AML-193 (cell line): ENCODE measurements at regions not wholly inside any gene's neighbourhood (a gene's known extent, or its start where the extent isn't known, plus 50 kb on each side); places are given as distances from the start of the nearest gene placed in this dataset.
"Not testable (repeated sequence)": the region's sequence is repeated elsewhere in the genome, so short reads cannot be mapped to it uniquely, and the experiment has no call there.

Experiments
- DNase-seq, 2 experiments: peaks; one replicate each; lab custom pipeline; 2025; lab: John Stamatoyannopoulos, UW

DNA sequence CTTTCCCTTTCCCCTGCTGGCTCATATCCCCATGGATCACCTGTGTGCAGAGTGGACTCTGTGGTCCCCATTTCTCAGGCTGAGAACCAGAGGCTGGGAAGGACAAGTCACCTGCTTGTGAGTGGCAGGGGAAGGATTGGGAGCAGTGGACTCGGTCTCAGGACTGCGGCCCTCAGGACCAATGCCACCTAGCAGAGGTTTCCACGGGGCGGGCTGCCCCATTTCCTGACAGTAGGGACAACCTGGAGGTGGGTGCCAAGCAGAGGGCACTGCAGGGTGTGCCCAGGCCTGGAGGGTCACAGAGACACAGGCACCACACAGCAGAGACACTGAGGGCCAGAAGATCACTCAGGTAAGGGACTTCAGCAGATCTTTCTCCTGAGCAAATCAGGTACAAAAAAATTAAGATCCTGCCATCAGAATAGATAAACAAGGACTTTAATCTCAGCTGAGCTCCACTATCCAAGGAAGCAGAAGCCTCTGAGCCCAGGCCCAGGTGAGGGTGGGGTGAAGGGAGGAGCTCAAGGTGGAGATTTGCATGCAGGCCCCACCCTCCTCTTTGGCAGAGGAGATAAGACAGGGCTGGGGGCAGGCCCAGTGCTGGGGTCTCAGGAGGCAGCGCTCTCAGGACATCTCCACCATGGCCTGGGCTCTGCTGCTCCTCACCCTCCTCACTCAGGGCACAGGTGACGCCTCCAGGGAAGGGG lies 113.8 kb downstream of the GGTLC2 start:
- DNase-seq, result not testable (repeated sequence)

DNA sequence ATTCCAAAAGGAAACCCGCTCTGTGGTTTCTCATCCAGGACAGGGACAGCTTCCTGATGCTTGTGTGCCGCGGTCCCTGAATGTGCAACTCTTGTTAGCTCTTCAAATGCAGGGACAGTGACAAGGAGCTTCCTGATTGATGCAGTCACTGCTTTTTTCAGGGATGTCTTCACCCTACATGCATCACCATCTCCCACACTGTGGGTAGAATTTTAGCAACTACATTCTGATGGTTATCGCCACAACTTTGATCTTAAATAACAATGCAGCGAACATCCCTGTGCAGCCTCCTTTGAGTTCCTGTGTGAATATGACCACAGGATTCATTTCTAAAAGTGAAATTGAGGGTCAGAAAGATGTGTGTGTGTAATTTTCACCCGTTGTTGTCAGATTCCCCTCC lies 115.0 kb downstream of the GGTLC2 start:
- DNase-seq, result no peak

GRCh38 chr22:22759889-22760546 lies 115.6 kb downstream of the GGTLC2 start:
- DNase-seq, result no peak

GRCh38 chr22:22761606-22761962 lies 117.2 kb downstream of the GGTLC2 start:
- no peak for DNase-seq

DNA sequence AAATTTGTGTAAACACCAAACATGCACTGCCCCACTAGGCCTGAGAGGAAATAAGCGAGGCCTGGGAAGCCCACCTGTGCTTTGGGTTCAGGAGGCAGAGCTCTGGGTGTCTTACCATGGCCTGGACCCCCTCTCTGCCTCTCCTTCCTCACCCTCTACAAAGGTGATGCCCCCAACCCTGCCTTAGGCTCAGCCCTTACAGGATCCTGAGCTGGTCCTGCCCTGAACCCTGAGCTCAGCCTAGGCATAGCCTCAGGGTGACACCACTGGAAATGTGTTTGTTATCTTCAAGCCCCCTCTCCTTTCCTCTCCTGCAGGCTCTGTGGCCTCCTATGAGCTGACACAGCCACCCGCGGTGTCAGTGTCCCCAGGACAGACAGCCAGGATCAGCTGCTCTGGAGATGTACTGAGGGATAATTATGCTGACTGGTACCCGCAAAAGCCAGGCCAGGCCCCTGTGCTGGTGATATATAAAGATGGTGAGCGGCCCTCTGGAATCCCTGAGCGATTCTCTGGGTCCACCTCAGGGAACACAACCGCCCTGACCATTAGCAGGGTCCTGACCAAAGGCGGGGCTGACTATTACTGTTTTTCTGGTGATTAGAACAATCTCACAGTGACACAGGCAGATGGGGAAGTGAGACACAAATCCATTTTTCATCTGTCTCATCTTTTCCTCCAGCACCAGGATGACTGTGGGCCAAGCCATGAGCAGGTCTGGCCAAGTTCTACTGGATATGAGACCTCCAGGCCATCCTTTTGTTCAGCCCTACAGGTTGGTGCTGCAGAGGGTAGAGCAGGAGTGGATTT lies 117.8 kb downstream of the GGTLC2 start:
- no peak for DNase-seq

DNA sequence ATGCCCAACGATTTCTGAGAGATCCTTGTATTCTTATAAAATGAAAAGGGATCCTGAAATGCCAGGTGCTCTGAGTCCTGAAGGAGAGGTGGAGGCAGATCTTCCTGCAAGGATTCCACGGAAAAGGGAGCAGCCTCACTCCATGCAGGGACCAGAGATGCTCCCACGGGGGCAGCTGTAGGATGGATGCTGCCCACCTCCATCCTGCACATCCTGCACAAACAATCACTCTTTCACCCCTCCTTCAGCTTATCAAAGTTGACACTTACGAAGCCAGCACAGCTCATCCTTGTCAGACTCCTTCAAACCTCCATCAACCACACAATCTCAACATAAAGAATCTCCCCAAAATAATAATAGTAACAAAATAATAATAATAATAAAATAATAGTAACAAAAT lies 119.1 kb downstream of the GGTLC2 start:
- DNase-seq, result no peak

DNA sequence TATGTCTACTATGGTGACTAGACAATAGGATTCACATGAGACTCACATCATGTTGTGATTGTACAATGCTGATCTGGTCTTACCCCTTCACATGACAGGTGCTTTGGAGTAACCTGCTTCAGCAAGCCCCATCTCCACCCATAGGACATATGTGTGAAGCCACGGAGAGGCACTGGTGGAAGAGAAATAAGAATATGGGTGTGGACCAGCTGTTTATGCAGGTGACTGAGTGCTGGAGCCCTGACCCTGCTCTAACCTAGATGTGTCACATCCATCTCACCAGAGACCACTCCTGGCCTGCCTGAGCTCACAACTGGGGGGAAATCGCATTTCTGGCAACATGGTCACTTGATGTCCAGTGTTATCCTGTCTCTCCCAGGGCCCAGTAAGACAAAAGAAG lies 119.7 kb downstream of the GGTLC2 start:
- DNase-seq, result no peak

DNA sequence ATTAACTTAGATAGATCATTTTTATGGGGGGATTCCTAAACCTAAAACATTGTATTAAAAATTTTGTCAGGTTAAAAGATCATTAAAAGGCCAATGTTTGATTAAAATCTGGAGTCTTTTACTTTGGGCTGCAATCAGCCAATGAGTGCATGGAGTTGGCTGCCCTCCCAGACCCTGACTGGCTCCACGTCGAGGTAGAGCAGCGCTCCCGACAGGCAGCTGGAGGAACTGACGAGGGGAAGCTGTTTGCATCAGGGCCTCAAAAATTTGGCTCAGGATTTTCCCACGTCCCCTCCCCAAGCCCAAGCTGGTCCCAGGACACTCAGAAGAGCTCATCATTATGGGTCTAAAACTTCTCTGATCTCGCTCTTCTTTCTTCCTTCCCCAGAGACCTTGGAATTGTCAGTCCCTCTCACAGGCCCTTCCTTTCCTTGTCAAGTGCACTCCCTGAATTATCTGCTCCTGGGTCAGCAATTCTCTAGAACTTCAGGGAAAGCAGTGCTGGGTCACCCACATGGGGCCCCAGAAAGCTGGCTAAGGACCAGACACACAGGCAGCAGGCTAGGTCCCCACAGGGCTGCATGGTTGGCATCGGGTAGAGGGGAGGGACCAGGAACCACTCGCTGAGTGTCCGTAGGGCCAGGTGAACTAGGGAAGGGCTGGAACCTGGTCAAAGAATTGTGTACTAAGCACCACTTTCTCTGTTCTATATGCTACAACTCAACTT lies 119.6 kb upstream of the IGLL5 start:
- no peak for DNase-seq

DNA sequence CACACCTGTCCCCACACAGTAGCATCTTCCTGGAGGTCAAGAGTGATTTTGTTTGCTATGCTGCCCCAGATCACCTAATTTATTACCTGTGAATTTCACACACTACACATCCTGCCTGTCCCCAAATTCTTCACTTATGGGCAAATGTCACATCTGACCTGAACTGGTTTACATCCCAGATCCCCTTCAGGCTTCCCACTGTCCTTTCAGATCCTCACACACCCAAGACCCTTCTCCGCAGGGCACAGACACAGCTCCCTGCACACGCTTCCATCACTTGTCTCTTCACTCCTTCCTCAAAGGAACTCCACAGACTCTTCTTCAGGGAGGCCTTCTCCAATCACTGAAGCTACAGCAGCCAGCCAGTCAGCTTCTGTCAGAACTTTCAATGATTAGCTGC lies 118.7 kb upstream of the IGLL5 start:
- DNase-seq, result no peak

DNA sequence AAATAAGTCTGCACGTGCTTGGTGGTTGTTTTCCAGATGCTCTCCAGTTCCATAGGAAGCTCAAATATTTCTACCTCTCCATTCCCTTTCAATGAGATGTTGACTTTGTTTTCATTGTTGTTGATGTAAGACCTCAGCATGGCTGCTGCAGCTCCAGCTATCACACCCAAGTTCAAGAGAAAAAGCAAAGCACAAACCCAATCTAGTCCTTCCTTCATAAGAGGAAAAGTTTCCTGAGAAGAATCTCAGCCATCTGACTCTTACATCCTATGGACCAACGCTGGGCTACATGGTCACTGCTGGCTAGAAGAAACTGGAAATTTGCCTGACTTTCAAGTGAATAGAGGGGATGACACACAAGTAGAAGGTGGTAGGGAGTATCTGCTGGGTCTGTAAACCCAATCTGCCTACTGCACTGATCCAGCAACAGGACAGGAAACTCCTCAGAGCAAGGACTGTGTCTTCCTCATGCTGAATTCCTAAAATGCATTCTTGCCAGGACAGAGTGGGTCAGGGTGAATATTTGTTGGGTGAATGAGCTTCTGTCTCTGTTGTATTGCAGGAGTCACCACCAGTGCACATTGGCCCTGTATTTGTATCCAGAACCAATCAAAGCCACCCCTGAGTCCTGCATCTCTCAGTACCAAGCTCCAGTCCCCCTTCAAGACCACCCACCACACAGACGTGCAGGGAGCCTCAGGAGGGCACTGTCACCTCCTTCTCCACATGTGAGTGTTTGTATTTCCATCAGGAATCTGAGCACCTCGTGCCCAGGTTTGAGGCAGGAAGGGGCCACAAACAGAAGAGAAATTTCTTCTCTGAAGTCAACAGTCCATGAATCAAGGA lies 118.0 kb upstream of the IGLL5 start:
- DNase-seq, result no peak

GRCh38 chr22:22770280-22770871 lies 117.2 kb upstream of the IGLL5 start:
- DNase-seq, result peak; percentile 7 to 34

- DNase-seq, result no peak
Measured at GRCh38 chr22:22770881-22771280, 116.7 kb upstream of the IGLL5 start.

GRCh38 chr22:22771696-22772377 lies 115.8 kb upstream of the IGLL5 start:
- no peak for DNase-seq

DNA sequence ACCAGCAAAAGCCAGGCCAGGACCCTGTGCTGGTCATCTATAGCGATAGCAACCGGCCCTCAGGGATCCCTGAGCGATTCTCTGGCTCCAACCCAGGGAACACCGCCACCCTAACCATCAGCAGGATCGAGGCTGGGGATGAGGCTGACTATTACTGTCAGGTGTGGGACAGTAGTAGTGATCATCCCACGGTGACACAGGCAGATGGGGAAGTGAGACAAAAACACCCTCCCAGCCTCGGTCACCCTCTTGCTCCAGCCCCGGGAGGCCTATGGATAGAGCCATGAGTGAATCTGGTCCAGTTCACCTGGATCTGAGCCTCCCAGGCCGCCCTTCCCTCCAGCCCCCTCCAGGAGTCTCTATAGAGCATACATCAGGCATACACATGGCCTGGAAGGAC lies 115.2 kb upstream of the IGLL5 start:
- DNase-seq, result no peak

- DNase-seq, result no peak
Measured at GRCh38 chr22:22772883-22773282, 114.7 kb upstream of the IGLL5 start.

DNA sequence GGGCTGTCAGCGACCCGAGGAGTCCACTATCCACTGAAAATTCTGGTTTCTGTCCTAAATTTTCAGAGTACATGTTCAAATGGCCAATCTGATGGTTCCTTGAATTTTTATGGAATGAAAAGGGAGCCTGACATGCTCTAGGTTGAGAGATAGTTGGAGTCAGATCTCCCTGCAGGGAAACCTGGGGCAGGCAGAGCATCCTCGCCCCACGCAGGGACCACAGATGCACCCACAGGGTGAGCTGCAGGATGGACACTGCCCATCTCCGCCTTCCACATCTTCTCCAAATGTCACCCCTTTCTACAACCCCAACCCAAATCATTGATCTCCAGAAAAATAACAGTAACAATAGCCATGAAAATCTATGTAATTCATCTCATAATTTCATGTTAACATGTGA lies 114.2 kb upstream of the IGLL5 start:
- no peak for DNase-seq

DNA sequence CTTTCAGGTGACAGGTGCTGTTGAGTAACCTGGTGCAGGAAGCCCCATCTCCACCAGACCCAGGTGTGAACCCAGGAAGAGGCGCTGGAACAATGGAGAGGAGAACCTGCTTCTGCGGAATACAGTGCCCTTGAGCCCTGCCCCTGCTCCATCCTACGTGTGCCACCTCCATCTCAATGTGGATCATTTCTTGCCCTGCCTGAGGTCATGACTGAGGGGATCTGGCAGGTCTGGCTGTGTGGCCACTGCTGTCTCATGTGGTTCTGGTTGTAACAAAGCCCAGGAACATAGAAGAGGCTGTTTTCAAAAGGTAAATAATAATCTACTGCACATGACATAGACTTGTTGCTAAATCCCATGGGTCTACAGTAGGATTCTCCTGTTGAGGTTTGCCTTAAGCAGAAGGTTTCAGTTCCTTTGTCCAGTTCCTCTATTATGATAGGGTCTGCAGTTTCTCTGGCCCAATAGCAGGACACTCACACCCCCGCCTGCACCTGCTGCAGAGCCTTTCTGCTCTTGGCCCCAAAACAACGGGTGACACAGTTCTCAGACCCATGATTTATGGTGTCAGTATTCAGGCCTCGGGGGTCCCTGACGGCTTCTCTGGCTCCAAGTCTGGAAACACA lies 113.5 kb upstream of the IGLL5 start:
- no peak for DNase-seq

GRCh38 chr22:22774762-22775161 lies 112.9 kb upstream of the IGLL5 start:
- not testable (repeated sequence) for DNase-seq

GRCh38 chr22:22776121-22776520 lies 111.5 kb upstream of the IGLL5 start:
- DNase-seq, result no peak

- DNase-seq, result no peak
Measured at GRCh38 chr22:22779213-22779612, 108.4 kb upstream of the IGLL5 start.
